ENCODE measurements at regions not wholly inside any gene's neighbourhood (a gene's known extent, or its start where the extent isn't known, plus 50 kb on each side); places are given as distances from the start of the nearest gene placed in this dataset.

DNA sequence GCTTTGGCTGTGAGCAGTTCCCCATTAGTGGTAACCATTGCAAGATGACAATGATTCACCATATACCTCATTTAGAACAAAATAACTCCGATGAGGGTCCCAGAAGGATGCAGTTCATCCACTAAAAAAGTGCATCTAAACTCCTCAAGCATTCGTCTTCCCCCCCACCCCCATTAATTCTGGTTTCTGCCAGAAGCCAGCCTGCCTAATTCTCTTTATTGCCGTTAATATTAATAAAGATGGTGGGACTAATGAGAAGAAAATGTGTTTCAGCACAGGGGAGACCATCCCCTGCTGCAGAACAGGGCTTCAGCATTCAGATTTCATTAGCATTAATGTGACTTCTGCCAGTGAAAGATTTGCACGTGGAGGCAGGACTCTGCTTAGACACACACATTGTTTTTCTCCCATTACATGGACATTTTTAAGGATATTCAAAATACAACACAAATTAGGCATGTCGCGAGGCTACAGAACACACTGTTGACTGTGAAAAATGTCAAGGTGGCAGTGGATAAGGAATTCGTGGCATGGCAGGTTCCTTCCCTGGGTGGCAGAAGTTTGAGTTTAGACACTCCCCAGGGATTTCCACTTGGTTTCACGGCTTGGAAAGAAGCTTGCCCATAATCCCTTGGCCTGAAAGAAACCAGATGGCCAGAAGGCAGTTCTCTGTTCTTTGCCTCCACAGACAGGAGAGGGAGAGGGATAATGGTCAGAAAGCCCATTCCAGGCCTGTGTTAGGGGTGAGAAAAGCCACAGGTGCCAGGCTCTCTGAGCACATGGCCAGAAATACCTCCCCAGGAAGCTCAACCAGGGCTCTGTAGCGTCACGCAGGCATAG lies 236.5 kb downstream of the FOXO1 start:
- DNase-seq (ENCODE audit: low spot score): no peak

DNA sequence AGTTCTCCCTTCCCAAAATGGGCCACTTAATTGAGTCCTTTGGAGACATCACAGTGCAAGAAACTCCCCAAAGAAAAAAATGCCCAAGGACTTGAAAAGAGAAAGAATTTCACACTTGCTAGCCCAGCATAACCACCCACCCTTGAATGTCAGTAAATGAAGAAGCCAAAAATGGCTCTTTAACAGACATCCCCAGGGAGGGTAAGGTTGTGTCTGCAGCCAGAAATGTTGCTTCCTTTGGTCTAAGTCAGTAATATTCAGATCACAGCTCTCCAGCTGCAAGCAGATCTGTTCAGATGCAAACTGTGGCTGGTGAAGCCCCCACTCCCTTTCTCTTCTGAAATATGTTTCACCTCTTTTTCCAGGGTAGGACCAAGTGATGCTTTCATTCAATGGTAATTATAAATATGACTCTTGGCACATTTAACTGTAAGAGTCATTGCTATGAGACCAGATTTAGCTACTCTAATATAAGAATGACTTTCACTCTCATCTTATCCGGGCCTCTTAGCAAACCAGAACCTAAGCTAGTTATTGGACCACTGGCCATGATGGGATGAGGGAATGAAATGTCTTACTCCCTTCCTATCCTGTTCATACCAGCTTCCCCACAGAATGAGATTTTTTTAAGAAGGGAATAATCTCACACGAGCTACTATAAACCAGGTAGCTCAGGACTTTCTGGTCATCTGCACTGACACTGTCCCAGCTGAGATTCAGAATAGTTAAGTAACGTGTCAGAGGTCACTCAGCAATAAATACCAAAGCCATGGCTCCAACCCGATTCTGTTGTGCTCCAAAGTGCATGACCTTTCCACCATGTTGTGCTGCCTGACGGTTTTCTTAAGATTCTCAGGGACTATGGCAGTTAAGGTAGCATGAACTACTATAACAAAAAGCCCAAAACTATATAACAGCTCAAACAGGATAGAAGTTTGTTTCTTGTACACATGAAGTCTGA lies 234.1 kb downstream of the FOXO1 start:
- DNase-seq (ENCODE audit: low spot score): no peak

DNA sequence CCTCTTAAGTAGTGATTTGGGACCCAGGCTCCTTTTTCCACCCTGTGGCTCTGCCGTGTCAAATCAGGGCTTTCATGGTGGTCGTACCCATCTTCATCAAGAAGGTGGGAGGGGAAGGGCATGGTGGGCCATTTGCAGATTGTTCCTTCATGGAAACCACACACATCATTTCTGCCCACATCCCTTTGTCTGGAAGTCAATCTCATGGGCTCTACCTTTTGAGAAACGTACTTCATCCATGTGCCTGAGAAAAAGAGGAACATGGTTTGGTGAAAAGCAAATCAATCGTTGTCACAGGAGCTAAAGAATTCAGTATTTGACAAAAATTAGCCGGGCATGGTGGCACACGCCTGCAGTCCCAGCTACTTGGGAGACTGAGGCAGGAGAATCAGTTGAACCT lies 233.4 kb downstream of the FOXO1 start:
- DNase-seq (ENCODE audit: low spot score): no peak

DNA sequence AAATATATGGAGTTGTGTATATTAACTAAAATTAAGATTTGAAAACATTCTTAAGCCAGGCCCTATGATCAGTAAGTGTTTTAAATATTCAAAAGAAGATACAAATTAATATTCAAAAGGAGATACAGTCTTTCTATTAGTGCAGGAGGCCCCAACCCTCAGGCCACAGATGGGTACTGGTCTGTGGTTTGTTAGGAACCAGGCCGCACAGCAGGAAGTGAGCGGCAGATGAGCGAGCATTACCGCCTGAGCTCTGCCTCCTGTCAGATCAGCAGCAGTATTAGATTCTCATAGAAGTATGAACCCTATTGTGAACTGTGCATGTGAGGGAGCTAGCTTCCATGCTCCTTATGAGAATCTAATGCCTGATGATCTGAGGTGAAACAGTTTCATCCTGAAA lies 232.9 kb downstream of the FOXO1 start:
- no peak for DNase-seq (ENCODE audit: low spot score)

DNA sequence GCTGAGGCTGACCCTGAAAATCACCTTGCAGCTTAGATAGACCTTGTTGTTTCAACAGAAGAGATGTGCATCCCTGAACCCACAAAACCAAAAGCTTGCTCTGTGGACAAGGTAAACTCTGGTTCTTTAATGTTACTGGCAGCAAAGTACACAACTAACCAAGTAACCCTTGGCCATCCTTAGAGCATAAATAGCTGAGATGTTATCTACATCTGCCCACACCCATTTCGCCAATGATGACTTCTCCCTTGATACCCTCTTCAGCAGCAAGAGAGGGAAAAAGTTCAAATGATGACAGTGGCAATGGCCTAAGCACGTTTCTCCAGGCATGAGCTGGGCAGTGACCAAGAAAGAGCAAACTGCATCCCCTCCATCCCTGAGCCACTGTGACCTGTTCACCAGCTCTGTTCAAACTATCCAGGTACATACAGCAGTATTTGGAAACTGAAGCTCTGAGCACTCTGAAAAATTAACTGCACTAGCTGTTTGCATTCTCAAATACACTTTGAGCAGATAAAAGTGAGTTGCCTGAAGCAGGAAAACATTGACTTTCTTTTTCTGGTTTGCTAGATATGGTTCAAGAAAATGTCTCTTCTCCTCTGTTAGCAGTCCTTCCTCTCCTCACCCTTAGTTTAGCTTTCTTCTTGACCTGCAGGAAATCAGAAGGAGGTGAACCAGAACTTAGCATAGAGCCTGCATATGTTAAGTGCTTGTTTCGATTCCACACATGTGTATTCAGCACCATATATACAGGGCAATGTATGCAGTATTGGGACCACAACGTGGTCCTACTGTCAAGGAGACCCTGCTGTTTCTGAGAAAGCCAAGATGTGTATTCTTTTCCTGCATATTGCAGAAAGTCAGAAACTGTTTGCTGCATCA lies 231.7 kb downstream of the FOXO1 start:
- no peak for DNase-seq (ENCODE audit: low spot score)

DNA sequence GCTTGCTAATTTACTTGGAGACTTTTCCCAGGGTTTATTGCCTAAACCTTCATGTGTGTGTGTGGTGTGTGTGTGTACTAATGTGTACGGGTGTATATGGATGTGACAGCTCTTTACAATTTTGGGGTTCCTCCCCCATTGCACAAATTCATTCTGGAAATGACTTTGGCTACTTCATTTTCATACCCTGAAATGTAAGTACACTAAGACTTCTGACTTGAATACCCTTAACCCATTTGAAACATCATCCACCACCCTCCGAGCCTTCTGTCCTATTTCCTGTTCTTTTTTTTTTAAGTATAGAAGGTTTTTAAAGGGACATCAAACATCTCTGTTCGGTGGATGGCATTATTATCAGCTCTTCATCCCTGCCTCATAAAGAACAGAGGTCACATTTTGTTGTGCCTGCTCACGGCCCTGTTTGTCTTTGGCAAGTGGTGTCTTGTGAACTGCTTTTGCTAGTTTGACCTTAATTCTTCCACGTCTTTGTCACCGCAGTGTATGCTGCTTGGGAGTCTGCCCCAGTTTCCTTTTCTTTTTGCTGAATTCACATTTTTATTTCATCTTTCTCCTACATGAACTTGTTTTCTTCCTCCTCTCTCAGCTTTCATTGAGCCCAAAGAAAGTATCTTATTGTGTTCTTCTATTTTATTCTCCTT lies 228.3 kb downstream of the FOXO1 start:
- DNase-seq (ENCODE audit: low spot score): no peak

DNA sequence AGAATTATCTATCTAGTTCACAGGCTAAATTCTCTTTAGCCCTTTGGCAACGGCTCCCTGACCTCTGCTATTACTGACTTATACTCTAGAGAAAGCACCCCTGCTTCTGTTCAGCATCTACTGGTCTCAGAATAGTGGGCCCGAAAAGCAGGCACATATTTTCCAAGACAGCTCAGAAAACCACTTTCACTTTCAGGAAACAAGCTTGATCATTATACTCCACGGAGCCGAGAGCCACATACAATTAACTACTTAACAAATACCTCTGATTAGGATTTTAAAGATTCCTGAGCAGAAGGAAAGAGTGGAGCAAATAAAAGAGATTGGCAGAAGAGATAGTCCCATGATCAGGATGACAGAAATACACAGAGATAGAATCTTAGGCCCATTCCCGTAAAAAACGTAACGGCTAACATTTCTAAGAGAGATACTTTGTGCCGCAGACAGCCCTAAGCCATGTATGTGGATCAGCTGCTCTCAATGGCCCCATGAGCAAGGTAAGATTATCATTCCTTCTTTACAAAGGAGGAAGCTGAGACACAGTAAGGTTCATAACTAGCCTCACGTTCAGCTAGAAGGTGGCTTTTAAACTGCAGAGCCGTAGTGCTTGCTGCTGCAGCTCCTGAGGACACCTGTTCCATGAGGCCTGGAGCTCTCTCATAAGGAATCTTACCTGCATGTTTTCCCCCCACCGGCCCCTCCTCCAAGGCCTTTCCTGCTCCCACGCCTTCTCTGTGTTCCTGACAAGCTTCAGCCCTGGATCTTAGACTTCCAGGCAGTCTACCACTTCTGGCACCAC lies 227.2 kb downstream of the FOXO1 start:
- DNase-seq (ENCODE audit: low spot score): no peak

DNA sequence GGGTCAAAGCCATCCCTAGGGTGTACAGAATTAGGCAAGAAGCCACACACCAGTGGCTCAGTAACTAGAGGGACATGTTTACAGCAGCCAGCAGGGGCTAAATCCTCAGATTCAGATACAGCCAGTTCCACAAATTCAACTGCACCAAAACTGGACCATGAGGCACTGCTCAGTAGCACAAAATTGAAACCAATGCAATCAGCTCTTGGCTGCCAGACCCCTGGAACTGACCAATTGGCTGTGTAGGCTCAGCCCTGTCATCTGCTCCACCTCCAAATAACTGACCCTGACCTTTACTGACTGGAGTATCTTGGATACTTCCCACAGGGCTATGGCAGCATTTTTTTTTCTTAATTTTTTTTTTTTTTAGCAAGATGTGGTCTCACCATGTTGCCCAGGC lies 226.5 kb downstream of the FOXO1 start:
- no peak for DNase-seq (ENCODE audit: low spot score)

DNA sequence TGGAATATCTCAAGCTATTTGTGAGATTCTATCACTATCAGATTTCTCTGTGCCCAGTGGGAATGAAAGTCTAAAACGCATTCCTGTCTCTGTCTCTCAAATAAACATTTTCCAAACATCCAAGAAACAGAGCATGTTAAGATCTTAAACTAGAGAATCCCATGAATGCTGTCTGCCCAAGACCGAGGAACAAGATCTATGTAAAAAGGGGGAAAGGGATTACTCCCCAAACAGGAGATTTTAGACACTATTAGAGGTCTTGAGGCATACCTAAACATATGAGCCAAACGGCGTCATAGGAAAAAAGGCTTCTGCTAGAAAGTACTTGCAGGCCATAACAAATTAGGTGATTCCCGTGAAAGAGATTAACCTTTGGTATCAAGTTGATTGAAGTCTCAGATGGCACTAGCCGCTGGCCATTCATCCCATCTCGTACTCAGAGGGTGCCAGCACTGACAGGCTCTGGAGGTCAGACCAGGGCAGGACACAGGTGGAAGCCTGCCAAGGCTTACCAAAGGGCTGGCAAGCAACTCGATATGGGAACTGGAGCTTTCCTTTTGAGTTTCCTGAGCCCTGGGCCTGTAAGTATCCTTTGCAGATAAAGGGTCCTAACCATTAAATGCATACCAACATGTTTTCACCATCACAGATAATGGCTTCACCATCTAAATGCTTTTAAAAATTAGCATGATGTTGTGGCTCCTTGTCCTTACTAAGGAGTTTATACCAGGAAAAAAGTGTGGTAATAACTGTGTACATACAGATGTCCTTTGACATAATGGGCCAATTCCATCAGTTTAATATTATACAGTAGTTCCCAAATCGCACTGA lies 225.2 kb downstream of the FOXO1 start:
- no peak for DNase-seq (ENCODE audit: low spot score)

DNA sequence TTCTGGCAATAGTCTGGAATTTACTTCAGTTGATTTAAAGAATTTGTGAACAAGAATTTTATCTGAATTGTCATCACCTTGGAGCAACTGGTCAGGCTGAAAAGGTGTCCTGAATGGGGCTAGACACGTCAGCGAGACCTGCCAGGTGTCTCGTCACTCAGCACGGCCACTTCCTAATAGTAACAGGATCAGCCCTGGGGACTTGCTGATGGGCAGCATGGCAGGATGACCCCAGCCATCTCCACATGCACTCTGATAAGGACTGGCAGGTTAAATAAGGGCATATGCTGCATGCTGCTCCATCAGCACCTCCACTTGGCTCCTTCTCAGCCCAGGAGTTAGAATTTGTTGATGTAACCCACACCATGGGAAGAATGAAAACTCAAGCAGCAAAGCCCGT lies 224.2 kb downstream of the FOXO1 start:
- no peak for DNase-seq (ENCODE audit: low spot score)

DNA sequence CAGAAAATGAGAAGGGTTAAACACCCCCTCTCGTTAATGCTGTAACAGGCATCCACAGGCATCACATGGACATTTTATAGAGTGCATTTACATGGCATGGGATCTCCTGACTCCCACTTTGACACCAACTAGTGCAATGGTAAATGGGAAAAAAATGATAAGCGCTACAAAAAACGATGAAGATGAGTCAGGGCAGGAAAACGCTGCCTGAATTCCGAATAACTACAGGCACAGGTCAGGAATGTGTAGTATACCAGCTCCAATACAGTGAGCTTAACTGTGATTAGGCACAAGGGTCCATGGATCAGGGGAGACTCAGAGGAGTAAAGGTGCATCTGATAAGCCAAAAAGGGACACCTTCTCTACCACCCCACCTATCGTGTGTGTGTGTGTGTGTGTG lies 223.6 kb downstream of the FOXO1 start:
- no peak for DNase-seq (ENCODE audit: low spot score)

DNA sequence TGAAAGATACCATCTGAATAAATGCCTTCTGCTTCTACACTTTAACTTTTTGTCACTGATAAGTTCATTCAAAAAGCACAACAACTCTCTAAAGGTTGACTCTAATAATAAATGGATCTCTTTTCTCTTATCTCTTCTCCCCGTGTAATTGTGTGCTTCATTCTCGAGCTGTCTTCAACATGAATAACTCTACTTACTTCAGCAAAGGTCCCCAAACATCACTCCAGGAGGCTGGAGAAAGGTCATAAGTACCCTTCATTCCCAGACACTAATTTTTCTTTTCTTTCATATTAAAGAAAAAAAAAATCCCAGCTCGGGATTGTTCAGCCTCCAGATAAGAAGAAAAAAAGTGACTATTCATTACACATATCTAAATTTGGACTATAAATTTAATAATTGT lies 222.2 kb downstream of the FOXO1 start:
- DNase-seq (ENCODE audit: low spot score): no peak

DNA sequence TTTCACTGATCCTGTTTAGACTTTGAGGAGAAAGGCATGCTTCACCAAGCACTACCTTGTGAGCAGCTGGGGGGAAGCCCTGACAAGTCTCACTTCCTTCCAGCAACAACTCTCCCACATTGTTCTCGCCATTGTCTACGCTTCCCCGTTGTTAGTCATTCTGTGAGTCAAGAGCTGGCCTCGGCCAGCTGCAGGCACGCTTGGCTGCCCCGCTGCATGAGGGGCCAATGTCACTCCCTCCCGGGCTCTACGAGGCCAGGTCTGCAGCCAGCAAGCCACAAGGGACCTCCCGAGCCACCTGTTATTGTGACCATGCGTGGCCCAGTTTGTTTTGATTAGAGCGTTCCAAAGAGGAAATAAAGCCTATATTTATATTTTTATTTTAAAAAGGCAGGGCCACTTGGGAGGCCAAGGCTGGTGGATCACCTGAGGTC lies 220.9 kb downstream of the FOXO1 start:
- DNase-seq (ENCODE audit: low spot score): no peak

DNA sequence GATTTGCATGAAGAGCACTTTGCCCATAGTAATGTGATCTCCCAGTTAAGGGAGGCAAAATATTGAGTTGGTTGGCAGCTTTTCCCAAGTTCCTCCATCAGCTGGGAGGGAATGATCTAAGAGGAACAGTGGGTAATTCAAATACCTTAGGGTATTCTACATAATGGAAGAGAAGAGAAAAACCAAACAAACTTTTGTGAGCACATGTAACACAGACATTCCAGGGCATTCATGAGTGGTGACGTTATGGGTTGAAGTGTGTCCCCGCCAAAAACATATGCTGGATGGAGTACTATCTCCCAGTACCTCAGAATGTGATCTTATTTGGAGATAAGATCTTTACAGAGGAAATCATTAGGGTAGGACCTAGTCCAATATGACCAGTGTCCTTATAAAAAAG lies 220.1 kb downstream of the FOXO1 start:
- no peak for DNase-seq (ENCODE audit: low spot score)

DNA sequence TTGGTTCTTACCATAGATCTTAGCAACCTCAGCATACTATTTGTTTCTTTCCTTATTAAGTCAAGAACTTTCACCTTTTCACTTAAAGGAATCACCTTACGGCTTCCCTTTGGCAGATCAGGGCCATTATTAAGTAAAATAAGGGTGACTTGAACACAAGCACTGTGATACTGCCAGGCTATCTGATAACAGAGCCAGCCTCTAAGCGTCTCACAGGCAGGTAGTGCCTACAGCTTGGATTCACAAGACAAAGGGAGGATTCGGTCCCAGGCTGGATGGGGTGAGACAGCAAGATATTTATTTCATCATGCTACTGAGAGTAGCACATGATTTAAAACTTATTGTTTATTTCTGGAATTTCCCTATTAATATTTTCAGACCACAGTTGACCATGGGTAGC lies 218.6 kb downstream of the FOXO1 start:
- no peak for DNase-seq (ENCODE audit: low spot score)

DNA sequence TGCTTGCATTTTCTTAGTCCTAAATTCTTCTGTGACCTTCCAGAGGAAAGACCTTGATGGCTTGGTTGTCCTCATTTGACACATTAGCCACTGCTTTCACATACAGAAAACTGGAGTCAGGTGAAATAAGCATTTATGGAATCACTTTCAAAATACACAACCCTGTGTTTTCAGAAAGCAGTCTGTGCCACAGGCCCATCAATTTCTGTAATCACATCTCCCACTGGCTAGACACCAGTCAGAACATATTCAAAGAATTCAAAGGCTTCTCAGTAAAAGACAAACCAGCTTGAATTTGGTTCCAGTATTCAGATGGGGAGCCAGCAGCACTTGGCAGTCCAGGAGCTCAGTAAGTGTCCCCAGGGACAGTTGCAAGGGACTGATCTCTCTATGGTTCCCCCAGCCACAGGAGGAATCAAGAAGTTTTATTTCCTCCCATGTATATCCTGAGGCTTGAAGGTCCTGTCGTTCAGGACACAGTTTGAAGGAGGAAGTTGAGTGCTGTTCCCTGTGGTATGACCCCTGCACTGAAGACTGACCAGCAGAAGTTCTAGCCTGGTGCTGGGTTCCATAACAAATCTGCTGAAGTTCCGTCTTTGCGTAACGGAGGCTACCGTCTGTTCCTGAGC lies 214.3 kb downstream of the FOXO1 start:
- DNase-seq (ENCODE audit: low spot score): no peak

DNA sequence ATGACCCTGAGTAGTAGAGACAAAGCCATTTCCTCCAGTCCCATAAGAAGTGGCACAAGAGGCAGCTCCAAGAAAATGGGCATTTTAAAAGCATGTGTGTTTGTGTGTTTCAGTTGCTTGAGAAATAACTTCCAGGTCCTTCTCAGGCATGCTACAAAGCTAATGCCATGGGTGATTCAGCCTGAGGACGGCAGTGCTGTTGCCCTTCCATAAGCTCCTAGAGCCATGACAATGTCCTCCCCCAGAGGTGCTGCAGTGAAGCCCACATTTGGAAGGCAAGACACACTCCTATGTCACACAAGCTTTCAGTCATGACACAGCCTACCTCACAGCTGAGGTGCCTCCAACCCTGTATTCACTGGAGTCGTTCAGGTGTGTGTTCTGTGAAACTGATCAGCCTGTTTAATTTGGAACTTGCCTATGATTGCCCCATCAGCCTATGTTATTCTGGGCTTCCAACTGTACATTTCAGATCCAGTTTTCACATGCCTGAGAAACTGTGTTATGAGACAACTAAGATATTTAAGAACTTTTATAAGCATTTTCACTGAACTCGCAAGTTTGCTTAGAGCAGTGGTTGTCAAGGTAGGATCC lies 213.6 kb downstream of the FOXO1 start:
- no peak for DNase-seq (ENCODE audit: low spot score)

DNA sequence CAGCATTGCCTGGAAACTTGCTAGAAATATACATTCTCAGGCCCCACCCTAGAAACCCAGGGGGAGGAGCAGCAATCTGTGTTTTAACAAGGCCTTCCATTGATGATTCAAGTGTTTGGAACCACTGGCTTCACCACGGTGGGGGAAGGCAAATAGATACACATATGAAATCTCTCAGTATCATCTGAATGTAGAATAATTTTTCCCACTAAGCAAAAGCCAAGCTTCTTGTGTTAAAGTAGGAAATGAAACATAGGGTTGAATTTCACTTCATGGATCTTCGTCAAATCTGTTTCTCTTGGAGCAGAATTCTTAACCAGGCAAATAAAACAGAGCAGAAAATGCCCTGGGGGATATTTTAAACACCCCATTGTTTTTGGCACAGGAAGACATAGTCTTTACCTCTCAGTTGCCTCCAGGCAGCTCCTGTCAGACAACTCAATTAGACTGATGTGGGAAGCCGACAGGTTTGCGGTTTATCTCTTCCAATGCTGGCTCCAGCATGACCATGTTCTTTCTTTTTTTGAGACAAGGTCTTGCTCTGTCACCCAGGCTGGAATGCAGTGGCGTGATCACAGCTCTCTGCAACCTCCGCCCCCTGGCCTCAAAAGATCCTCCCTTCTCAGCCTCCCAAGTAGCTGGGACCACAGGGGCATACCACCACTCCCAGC lies 213.0 kb downstream of the FOXO1 start:
- DNase-seq (ENCODE audit: low spot score): no peak
